ENCODE measurements at regions not wholly inside any gene's neighbourhood (a gene's known extent, or its start where the extent isn't known, plus 50 kb on each side); places are given as distances from the start of the nearest gene placed in this dataset.

DNA sequence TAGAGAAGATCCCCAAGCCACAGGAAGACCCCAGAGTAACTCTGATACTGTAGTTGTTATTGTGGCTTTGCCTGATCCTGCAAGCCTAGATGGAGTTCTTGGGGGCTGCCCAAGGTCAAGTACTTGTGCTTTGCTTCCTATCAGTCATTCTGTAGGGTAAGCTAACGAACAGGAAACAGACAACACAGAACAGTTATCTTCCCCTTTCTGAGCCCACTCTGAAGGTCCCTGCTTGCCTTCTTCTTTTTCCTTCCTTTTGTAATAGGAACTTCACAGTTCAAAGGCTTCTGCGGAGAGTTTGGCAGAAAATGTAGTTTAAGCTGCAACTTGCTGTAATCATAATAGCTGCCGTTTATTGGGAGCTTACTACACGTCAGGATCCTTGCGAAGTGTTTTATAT, 494.1 kb upstream of the ERCC4 start:
- TF ChIP-seq POLR2A (IDR thresholded peaks at IDR 0.05; ENCODE audit: low read depth, low read length), result no peak
- TF ChIP-seq POLR2AphosphoS5 (IDR thresholded peaks at IDR 0.05; ENCODE audit: low read depth, low read length), result no peak
